ENCODE measurements at regions not wholly inside any gene's neighbourhood (a gene's known extent, or its start where the extent isn't known, plus 50 kb on each side); places are given as distances from the start of the nearest gene placed in this dataset.

DNA sequence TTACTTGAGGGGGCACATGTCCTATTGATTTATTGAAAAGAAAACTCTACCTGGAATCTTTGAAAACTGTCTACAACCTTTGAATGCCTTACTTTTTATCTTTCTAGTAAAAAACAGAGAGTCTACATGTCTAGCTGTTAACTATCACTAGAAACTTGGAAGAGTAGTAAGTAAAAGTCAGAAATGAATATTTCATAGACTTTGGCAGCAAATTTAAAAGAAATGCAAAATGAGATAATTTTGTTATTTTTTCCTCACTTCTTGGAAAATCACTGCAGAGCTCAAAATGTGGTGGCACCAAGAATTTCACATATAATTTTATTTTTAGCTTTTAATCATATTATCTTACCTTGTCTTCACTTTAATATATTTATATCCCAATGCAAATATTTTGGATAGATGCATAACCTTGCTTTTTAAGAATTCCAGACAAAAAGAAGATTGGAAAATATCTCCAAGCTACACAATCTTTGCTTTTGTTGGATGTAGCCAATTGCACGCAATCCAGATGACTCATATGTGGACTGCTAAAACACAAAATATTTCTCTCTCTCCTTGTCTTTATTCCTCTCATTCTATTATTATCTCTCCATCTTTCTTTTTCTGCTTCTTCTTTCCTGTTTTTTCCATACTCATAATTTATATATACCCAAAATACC is 92.2 kb upstream of the DSEL start:
- Histone ChIP-seq H3K4me2 (ENCODE audit: low read length) (no peak overlapping the region), H3K27ac (no peak overlapping the region)
- TF ChIP-seq, protein P1, sequence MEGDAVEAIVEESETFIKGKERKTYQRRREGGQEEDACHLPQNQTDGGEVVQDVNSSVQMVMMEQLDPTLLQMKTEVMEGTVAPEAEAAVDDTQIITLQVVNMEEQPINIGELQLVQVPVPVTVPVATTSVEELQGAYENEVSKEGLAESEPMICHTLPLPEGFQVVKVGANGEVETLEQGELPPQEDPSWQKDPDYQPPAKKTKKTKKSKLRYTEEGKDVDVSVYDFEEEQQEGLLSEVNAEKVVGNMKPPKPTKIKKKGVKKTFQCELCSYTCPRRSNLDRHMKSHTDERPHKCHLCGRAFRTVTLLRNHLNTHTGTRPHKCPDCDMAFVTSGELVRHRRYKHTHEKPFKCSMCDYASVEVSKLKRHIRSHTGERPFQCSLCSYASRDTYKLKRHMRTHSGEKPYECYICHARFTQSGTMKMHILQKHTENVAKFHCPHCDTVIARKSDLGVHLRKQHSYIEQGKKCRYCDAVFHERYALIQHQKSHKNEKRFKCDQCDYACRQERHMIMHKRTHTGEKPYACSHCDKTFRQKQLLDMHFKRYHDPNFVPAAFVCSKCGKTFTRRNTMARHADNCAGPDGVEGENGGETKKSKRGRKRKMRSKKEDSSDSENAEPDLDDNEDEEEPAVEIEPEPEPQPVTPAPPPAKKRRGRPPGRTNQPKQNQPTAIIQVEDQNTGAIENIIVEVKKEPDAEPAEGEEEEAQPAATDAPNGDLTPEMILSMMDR (IDR thresholded peaks at IDR 0.05) = no peak

DNA sequence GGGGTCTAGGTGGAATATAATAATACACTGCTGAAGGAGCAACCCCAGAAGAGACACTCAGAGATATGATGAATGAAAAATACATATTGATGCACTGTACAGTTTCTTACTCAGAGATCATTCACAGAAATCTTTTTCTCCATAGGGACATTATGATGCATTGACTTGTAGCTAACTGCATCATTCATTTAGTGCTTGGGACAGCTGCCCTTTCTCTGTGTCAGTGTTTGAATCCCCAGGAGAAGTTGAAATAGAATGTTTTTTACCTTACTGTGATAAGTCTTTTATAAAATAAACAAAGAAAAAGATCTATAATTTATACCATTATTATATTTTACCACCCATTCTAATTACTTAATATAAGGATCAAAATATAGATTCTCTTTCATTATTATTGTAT is 91.7 kb upstream of the DSEL start:
- Histone ChIP-seq H3K9me3 (ENCODE audit: control insufficient read depth, low read length) (no peaks in the 10 kb centered on the region), H3K4me3 (ENCODE audit: low read depth, low read length) (no peak overlapping the region), H3K4me2 (ENCODE audit: low read length) (no peak overlapping the region), H3K27me3 (ENCODE audit: control insufficient read depth, insufficient read depth, low read length) (no peaks in the 10 kb centered on the region), H2AFZ (no peak overlapping the region), H3K4me1 (no peaks in the 10 kb centered on the region), H3K36me3 (ENCODE audit: control insufficient read depth, insufficient read depth, low read length) (no peaks in the 10 kb centered on the region), H3K27ac (no peak overlapping the region), H3K79me2 (no peaks in the 10 kb centered on the region), H3K9ac (no peak overlapping the region)
- TF ChIP-seq, protein P1 (IDR thresholded peaks at IDR 0.05) = no peak

More for the DNA sequence above, 92.2 kb upstream of the DSEL start:
- H3K9me3 ChIP-seq (ENCODE audit: control insufficient read depth, low read length) = no peaks in the 10 kb centered on the region
- no peaks in the 10 kb centered on the region for H3K36me3 ChIP-seq (ENCODE audit: control insufficient read depth, insufficient read depth, low read length)
- H3K27me3 ChIP-seq (ENCODE audit: control insufficient read depth, insufficient read depth, low read length) = no peaks in the 10 kb centered on the region
- H3K79me2 ChIP-seq = no peaks in the 10 kb centered on the region
- H3K4me1 ChIP-seq = no peaks in the 10 kb centered on the region
- no peak overlapping the region for H2AFZ ChIP-seq
- no peak overlapping the region for H3K9ac ChIP-seq
- no peak overlapping the region for H3K4me3 ChIP-seq (ENCODE audit: low read depth, low read length)

DNA sequence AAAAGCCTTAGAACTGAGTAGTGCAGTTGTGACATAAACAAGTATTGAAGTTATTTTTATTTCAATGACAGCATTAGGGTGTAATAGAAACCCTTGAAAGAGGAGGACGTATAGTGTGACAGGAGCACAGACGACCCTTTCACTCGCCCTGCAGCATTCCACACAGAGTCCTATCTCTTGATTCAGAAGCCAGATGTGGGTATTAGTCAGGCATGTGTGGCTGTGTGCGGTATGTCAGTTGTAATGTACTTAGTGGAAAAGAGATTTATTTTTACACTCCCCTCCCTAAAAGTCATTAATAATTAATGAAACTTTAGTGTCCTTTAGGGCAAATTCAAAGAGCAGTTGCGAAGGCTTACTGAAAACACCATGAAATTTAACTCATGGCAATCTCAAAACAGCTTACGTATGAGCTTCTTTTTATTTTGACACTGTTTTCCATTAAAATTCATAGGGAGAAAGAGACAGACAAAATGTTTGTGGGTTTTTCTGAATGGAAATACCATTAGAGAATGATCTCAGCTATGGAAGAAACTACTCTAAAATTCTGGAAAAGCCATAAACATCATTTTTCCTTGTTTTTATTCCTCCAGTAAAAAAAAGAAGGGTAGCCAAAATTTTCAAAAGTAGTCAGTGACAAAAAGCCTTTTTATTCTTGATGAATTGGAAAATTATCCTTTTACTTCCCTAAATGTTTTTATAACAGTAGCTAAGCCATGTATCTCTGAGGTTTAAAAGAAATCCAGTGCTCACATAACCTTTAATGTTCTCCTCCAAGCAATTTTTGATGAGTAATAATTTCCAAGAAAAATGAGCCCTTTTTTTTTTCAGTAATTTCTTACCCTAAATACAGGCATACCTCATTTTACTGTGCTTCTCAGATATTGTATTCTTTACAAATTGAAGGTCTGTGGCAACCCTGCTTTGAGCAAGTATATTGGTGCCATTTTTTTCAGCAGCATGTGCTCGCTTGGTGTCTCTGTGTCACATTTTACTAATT is 84.0 kb upstream of the DSEL start:
- H3K27me3 ChIP-seq (ENCODE audit: control insufficient read depth, insufficient read depth, low read length) = no peaks in the 10 kb centered on the region
- H3K9ac ChIP-seq = no peak overlapping the region
- no peak overlapping the region for H2AFZ ChIP-seq
- H3K79me2 ChIP-seq = no peaks in the 10 kb centered on the region
- no peaks in the 10 kb centered on the region for H3K36me3 ChIP-seq (ENCODE audit: control insufficient read depth, insufficient read depth, low read length)
- no peak overlapping the region for H3K27ac ChIP-seq
- no peak overlapping the region for H3K4me3 ChIP-seq (ENCODE audit: low read depth, low read length)
- H3K4me2 ChIP-seq (ENCODE audit: low read length) = no peak overlapping the region
- TF ChIP-seq, protein P1 (IDR thresholded peaks at IDR 0.05) = no peak
- H3K9me3 ChIP-seq (ENCODE audit: control insufficient read depth, low read length) = no peaks in the 10 kb centered on the region
- no peaks in the 10 kb centered on the region for H3K4me1 ChIP-seq

DNA sequence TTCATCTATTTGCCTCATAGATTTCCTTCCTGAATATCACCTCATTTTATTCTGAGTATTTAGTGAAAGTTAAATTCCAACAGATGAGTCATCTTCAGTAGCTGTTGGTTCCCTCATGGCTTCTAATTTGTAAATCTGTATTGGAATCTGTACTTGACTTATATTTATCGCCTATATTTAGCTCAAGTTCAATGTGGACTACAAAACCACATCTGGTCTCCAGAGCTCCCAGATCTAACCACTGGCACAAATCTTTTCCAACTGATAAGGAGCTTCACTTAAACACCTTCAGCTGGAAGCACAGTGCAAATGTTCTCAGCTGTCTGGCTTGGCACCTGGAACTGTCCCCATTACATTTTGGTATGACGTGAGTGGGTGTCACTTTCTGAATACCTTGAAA is 82.8 kb upstream of the DSEL start:
- Histone ChIP-seq H3K36me3 (ENCODE audit: control insufficient read depth, insufficient read depth, low read length) (no peaks in the 10 kb centered on the region), H3K4me1 (no peaks in the 10 kb centered on the region)

More for the DNA sequence above, 82.8 kb upstream of the DSEL start:
- H3K27ac ChIP-seq = no peak overlapping the region
- TF ChIP-seq, protein P1 (IDR thresholded peaks at IDR 0.05) = no peak
- H3K4me3 ChIP-seq (ENCODE audit: low read depth, low read length) = no peak overlapping the region
- no peak overlapping the region for H3K4me2 ChIP-seq (ENCODE audit: low read length)
- H3K79me2 ChIP-seq = no peaks in the 10 kb centered on the region
- H3K9me3 ChIP-seq (ENCODE audit: control insufficient read depth, low read length) = no peaks in the 10 kb centered on the region
- no peak overlapping the region for H3K9ac ChIP-seq
- no peak overlapping the region for H2AFZ ChIP-seq
- no peaks in the 10 kb centered on the region for H3K27me3 ChIP-seq (ENCODE audit: control insufficient read depth, insufficient read depth, low read length)

All from parathyroid adenoma (tissue), 2 donors.